ENCODE measurements at regions not wholly inside any gene's neighbourhood (a gene's known extent, or its start where the extent isn't known, plus 50 kb on each side); places are given as distances from the start of the nearest gene placed in this dataset.

DNA sequence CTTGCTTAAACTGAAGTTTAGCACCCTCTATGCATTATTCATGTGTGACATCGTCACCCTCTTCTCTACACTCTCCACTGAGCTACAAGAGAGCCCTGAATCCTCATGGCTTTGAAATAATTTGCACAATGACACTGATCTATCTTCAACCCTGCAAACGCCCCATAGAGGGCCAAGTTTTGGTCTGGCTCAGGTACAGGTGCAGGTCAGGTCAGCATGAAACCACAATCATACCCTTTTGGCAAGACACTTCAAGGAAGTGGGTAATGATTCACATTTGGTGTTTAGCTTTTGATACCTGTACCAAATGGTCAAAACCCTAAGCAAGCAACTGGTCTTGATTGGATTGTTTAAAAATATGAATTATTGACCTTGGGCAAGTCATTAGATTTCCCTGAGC lies 122.2 kb upstream of the CADM1 start:
- no peak for DNase-seq (ENCODE audit: extremely low read depth, low read depth)
- TF ChIP-seq, protein P1, sequence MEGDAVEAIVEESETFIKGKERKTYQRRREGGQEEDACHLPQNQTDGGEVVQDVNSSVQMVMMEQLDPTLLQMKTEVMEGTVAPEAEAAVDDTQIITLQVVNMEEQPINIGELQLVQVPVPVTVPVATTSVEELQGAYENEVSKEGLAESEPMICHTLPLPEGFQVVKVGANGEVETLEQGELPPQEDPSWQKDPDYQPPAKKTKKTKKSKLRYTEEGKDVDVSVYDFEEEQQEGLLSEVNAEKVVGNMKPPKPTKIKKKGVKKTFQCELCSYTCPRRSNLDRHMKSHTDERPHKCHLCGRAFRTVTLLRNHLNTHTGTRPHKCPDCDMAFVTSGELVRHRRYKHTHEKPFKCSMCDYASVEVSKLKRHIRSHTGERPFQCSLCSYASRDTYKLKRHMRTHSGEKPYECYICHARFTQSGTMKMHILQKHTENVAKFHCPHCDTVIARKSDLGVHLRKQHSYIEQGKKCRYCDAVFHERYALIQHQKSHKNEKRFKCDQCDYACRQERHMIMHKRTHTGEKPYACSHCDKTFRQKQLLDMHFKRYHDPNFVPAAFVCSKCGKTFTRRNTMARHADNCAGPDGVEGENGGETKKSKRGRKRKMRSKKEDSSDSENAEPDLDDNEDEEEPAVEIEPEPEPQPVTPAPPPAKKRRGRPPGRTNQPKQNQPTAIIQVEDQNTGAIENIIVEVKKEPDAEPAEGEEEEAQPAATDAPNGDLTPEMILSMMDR (IDR thresholded peaks at IDR 0.05; ENCODE audit: low read depth, low read length, missing control alignments), result no peak
- no peak overlapping the region for H3K4me3 ChIP-seq (replicated peaks; ENCODE audit: low read depth, low read length)

DNA sequence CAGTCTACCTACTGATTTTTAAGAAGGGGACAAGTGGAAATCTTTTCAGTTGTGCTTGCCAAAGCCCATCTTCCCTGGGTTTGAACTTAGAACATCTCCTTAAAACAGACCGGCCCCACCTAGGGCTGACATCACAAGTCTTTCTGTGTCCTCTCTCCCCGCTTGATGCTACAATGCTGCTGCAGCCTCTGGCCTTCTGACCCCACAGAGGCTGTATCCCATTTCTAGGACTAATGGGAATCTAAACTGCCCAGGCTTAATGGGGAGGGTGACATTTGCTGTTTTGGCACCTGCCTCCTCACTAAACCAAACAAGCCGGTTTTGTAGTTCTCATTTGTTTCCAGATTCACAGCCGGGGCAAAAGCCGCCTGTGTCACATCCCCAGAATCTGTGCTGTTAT lies 121.3 kb upstream of the CADM1 start:
- no peak for DNase-seq (ENCODE audit: extremely low read depth, low read depth)
- TF ChIP-seq, protein P1 (IDR thresholded peaks at IDR 0.05; ENCODE audit: low read depth, low read length, missing control alignments), result no peak
- H3K4me3 ChIP-seq (replicated peaks; ENCODE audit: low read depth, low read length), result no peak overlapping the region

DNA sequence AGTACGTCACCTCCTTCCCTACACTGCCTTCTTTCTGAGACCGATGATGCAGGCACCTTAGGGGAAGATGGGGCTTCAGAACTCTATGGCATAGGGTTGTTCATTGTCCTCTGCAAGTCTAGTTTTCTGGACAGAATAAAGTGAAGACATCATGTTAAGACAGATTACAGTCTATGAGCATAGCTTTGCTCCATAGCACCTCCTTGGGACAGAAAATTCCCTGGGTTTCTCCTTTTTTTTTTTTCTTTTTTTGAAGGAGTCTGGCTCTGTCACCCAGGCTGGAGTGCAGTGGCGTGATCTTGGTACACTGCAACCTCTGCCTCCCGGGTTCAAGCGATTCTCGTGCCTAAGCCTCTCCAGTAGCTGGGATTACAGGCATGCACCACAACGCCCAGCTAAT lies 119.8 kb upstream of the CADM1 start:
- DNase-seq (ENCODE audit: extremely low read depth, low read depth), result no peak
- H3K4me3 ChIP-seq (replicated peaks; ENCODE audit: low read depth, low read length), result no peak overlapping the region
- TF ChIP-seq, protein P1 (IDR thresholded peaks at IDR 0.05; ENCODE audit: low read depth, low read length, missing control alignments), result no peak

DNA sequence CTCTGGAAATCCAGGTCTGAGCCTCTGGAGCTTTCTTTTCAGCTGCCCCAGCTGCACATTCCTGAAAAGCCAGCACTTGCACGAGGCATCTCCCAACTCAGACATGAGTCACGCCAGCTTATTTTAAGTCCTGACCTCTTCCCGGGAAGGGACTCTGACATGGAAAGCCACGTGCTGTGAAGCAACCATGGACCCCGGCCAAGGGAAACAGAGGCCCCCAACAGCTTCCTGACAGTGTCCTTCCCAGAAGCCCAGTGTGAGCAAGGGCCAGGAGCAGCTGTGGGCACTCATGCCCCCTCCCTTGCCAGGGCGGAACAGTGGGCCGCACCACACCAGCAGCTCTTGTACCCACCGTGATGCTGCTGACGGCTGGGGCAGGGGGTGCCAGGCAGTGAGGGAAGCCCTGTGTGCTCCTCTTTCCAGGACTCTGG lies 118.8 kb upstream of the CADM1 start:
- peak; percentile 90 for DNase-seq (ENCODE audit: extremely low read depth, low read depth)
- TF ChIP-seq, protein P1 (IDR thresholded peaks at IDR 0.05; ENCODE audit: low read depth, low read length, missing control alignments), result no peak
- H3K4me3 ChIP-seq (replicated peaks; ENCODE audit: low read depth, low read length), result no peak overlapping the region

DNA sequence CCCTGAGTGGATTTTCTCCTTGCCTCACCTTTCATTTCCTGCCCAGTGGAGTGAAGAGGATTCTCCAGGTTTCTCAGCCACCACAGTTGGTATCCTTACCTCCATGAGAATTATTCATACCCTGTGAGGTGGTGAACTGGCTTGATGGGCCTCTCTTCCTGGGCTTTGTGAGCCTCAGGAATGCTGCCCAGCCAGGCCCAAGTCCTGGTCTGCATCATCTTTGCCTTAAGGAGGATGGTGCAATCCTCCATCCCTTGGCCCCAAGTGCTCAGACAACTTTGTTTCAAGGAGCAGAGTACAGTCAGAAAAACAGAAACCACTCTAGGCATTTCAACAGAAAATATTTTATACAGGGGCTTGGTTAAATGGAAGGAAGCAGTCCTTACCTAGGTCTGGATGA lies 114.2 kb upstream of the CADM1 start:
- TF ChIP-seq, protein P1 (IDR thresholded peaks at IDR 0.05; ENCODE audit: low read depth, low read length, missing control alignments), result no peak
- DNase-seq (ENCODE audit: extremely low read depth, low read depth), result no peak
- no peak overlapping the region for H3K4me3 ChIP-seq (replicated peaks; ENCODE audit: low read depth, low read length)

DNA sequence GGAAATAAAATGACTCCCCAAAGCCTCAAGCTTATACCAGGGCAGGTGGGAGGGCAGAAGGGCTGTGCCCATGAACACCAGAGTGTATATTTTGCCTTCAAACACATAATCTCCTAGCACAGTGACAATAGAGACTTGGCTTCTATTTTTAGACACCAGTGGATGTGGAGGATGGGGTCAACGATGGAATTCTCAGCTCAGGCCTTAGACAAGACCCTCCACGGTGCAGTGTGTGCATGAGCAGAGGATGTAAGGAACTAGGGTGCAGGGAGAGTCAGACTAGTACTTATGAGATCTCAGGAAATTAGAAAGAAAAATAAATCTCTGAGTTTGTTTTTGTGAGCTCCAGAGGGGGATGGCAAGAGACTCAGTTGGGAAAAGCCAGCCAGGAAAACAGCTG lies 113.6 kb upstream of the CADM1 start:
- H3K4me3 ChIP-seq (replicated peaks; ENCODE audit: low read depth, low read length), result no peak overlapping the region
- DNase-seq (ENCODE audit: extremely low read depth, low read depth), result no peak

DNA sequence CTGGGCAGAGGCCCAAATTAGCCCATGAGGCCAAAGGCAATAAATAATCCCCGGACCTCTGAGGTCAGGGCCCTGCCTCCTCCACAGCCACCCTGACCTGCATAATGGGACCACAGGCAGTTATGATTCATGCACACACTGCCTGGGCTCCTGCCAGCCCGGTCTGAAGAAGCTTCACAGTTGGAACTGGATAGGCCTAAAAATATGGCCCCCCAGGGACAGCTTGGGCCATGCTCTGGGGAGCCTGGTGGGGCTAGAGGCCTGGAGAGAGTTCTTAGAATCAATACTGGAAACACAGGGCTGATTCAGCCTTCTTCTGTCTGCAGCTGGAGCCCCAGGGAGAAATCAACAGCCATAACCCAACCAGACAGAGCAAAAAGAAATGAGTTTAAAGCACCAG lies 112.8 kb upstream of the CADM1 start:
- H3K4me3 ChIP-seq (replicated peaks; ENCODE audit: low read depth, low read length), result no peak overlapping the region
- DNase-seq (ENCODE audit: extremely low read depth, low read depth), result peak; percentile 25
- TF ChIP-seq, protein P1 (IDR thresholded peaks at IDR 0.05; ENCODE audit: low read depth, low read length, missing control alignments), result no peak

More for the DNA sequence above, 113.6 kb upstream of the CADM1 start:
- TF ChIP-seq, protein P1 (IDR thresholded peaks at IDR 0.05; ENCODE audit: low read depth, low read length, missing control alignments), result no peak
